Left lobe of liver (tissue), 2 donors: ENCODE measurements at regions not wholly inside any gene's neighbourhood (a gene's known extent, or its start where the extent isn't known, plus 50 kb on each side); places are given as distances from the start of the nearest gene placed in this dataset.

Source experiments
- ATAC-seq: fragments of 200-7000 bp; cut with Tn5 transposase; one replicate; pipeline ENCODE4 v1.9.1; 2020; ENCODE audit warnings: mild to moderate bottlenecking, moderate library complexity
- DNase-seq: peaks from one replicate; pipeline ENCODE4 v3.0.0-alpha.2; 2020; ENCODE audit warnings: low spot score
- donor health status: DM: no; HTN: no; CAD: no; lungs with moderate emphysema.
- donor health status: DM: no; HTN: yes; CAD: no.

DNA sequence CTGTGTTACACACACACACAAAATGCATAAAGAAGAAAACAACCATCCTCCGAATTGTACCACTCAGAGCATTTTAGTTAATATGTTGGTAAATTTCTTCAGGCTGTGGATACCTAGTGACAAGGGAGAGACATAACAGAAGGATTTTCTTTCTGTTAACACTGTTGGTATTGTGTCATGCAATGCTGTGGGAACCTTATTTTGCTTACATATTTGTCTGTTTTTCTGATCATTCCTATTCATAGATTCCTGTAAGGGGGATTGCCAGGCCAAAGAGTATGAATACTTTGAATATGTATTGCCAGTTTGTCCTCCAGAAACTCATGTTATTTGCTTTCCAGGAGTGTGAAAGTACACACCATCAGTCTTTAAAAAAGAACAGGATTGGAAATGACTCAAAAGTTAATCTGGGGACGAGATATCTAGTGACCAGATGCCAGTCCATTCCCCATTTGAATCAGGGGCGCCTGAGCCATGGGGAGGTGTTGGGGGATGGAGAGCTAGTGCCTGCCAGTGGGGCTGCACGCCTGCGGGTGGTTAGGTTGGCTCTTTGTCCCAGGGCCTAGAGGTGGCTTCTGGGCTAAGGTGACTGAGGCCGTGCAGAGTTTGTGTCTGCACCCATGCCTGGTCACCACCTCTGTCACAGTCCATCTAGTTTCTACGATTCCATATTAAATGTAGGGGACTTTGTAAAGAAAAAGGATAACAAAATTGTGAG is 142.0 kb downstream of the PTPN20 start:
- DNase-seq = no peak
- no peak for ATAC-seq

DNA sequence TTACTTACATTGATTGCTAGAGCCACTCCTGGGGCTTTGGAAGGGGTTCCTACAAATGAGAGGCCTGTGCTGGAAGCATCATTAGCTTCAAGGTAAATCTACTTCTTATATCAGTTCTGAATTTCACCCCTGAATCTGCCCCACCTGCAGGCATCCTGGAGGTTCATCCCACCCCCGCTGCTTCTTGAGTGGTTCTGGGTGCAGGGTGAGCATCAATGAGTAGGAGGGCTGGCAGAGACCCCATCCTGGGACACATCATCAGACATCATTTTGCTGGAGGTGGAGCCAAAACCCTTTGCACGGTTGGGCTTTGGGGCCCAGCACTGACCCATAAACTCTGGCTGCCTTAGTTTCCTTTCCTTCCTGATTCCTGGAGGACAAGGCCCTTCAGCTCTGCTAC is 143.7 kb downstream of the PTPN20 start:
- DNase-seq (no peak), ATAC-seq (no peak)

GRCh38 chr10:47055386-47056246 is 144.4 kb downstream of the PTPN20 start:
- DNase-seq (no peak), ATAC-seq (peak; percentile 23)

DNA sequence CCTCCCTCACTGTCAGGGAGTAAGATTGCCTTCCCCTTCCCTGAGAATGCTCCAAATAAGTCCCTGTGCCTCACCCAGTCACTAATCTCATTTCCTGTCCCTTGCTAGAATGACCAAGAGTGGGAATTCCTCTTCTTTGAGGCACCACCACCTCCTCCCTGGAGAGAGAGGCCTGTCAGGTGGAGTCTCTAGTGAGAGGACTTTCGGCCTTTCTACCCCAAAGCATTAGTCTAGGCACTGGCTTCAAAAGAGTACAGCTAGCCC is 145.0 kb downstream of the PTPN20 start:
- ATAC-seq = peak; percentile 29

DNA sequence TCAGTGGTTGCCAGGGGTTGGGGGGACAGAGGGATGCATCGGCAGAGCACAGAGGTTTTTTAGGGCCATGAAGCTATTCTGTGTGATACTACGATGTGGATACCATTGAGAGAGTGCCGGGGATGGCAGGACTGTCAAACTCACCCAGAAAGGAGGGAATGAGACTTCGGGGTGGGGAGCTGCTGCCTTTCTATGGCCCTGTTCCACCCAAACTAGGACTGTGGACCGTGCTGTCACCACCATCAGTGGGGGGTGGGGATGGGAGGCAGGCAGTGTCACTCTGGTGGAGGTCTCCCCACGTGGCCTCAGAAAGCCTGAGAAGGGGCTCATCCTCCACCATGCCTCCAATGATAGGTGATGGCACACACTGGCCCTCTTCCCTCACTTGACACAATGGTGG is 146.2 kb downstream of the PTPN20 start:
- no peak for DNase-seq
- no peak for ATAC-seq

More for the DNA sequence above, 145.0 kb downstream of the PTPN20 start:
- DNase-seq = no peak

- no peak for ATAC-seq
- DNase-seq = no peak
Measured at GRCh38 chr10:47058032-47058702, 146.9 kb downstream of the PTPN20 start.

GRCh38 chr10:47058961-47059391 is 147.7 kb downstream of the PTPN20 start:
- no peak for ATAC-seq
- DNase-seq = no peak

DNA sequence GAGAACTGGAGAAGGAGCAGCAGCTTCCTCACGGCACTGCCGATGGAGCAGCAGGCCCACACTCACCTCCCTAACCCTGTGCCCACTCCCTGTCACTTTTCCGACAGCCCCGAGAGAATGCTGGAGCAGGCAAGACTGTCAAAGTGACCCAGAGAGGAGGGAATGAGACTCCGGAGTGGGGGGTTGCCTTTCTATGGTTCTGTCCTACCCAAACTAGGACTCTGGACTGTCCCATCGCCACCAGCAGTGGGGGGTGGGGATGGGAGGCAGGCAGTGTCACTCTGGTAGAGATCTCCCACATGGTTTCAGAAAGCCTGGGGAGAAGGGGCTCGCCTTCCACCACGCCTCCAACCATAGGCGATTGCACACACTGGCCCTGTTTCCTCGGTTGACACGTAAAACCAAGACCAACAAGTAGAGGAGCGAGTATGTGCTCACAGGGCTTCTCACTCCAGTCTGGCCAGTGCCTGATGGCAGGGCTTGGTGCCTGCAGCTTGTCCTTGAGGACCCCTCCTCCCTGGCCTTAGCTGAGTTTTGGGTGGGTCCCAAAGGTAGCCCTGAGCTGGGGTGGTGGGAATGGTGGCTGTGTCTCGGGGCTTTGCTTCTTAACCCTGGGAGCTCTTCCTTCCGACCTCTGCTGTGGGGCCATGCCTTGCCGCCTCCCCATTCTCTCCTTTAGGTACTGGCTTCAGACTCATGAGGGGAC is 148.5 kb downstream of the PTPN20 start:
- no peak for ATAC-seq
- no peak for DNase-seq

GRCh38 chr10:47060356-47060755 is 149.1 kb downstream of the PTPN20 start:
- DNase-seq (no peak), ATAC-seq (no peak)

- DNase-seq (no peak), ATAC-seq (no peak)
Measured at GRCh38 chr10:47060993-47061500, 149.8 kb downstream of the PTPN20 start.

DNA sequence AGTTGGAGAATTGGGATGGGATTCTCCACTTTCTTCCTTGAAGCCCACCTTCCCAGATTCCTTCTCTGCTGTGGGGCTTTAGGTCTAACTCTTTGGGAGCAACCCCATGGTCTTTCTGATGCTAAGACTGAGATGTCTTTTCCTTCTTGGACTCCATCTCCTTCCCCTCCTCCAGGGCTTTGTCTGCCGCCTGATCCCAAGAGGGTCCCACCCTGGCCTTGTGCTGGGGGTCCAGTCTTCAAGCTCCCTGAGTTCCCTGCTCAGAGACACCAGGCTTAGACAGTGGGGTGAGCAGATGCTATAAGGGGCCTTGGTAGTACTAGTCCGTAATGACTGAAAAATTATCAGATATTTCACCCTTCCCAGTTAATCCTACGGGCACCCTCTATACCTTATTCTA is 150.5 kb downstream of the PTPN20 start:
- no peak for DNase-seq
- ATAC-seq = no peak

- no peak for DNase-seq
- ATAC-seq = no peak
Measured at GRCh38 chr10:47062441-47063200, 151.4 kb downstream of the PTPN20 start.

GRCh38 chr10:47063858-47064257 is 152.6 kb downstream of the PTPN20 start:
- DNase-seq = no peak
- no peak for ATAC-seq

DNA sequence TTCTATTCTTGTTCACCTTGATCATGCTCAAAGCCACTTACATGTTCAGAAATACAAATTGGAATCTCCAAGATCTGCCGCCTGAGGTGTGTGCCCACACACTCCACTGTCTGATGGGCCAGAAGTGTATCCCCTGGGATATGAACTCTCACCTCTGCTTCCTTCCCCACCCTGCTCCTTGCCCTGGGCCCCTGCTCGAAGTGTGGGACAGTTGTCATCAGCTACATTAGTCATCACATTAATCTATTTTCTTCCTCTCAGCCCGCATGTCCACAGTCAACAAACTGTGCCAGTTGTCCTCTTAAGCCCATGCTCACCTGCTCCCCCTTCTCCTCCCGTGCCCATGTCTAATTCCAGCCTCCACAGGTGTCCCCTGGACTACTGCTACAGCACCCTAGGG is 154.7 kb downstream of the PTPN20 start:
- DNase-seq (no peak), ATAC-seq (no peak)

DNA sequence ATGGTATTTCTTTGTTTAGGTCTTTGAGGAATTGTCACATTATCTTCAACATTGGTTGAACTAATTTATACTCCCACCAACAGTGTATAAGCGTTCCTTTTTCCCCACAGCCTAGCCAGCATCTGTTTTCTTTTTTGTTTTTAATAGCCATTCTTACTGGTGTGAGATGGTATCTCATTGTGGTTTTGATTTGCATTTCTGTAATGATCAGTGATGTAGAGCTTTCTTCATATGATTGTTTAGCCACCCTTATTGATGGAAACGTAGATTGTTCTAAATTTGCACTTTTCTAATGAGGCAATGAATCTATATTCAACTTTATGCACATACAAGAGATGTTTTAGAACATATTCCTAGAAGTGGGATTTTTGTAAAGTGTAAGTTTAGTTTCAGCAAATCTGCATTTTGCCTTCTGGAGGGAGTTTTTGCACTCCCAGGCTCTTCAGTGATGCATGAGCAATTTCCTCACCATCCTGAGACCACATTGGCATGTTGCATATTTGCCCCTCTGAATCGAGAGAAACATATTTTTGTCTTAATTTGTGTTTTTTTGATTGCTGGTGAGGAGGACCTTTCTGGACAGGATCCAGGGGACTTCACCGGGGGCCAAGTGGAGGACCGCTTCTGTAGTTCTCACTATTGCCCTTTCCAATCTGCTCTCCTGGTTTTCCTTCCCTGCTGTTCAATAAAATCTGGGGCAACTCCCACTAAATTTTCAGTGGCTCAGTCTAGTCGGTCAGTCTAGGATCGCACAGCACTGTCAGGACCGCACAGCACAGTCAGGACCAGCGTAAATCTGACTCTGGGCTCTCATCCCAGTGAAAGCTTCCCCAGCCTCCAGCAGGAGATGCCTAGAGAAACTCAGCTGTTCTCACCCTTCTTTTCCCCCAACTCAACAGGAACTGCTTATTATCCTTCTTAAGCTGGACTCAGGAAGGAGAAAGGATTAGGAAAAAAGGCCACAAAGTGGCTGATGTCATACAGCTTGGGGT is 157.0 kb downstream of the PTPN20 start:
- DNase-seq = no peak
- ATAC-seq = no peak

DNA sequence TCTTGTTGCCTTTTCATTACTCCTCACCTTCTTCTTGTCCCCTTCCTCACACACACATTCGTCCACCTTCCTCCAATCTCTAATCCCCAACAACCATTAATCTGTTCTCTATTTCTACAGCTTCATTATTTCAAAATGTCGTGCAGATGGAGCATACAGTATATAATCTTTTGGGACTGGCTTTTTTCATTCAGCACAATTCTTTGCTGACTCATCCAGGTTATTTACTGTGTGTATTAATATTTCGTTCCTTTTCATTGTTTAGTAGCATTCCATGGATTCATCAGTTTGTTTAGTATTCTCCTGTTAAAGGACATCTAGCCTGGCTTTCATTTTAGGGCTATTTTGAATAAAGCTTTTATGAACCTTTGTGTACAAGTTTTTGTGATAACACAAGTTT is 159.3 kb downstream of the PTPN20 start:
- ATAC-seq = no peak
- no peak for DNase-seq

- DNase-seq (no peak), ATAC-seq (no peak)
Measured at GRCh38 chr10:47071891-47072290, 160.7 kb downstream of the PTPN20 start.

DNA sequence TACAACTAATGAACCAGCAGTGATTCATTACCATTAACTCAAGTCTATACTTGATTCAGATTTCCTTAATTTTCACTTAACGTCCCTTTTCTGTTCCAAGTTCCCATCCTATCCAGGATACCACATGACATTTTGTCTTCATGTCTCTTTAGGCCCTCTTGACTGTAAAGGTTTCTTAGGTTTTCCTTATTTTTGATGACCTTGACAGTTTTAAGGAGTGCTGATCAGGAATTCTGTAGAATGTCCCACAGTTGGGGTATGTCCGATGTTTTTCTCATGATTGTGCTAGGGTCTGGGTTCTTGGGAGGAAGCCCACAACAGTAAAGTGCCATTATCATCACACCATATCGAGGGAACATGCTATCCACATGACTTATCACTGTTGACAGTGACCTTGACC is 162.7 kb downstream of the PTPN20 start:
- ATAC-seq = no peak
- no peak for DNase-seq

DNA sequence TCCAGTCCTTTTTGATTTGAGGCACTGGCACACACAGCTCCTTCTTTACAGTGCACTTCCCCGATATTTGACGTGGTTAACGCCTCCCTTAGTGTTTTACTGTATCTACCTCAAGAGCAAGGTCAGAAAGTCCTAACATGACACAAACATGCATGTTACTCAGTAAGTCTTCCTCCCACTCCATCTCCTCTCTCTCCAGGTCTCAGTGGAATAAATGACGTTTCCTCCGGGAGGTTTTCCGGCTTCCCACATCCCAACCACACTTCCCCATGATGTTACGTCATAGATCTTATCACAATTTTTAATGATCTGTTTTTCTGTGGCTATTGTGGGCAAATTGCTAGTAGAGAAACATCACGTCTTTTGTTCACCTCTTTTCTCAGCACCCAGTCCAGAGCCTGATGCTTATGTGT is 165.7 kb downstream of the PTPN20 start:
- DNase-seq (no peak), ATAC-seq (no peak)
